Esophagus (tissue), 2 donors: ENCODE measurements at regions not wholly inside any gene's neighbourhood (a gene's known extent, or its start where the extent isn't known, plus 50 kb on each side); places are given as distances from the start of the nearest gene placed in this dataset.
"Not testable (repeated sequence)": the region's sequence is repeated elsewhere in the genome, so short reads cannot be mapped to it uniquely, and the experiment has no call there.

Experiments used
- H3K27ac ChIP-seq, 2 donors: one replicate each; pipeline ENCODE4 v1.5.1; 2013; ENCODE audit warnings: low read depth in 2 of 2, mild to moderate bottlenecking in 2 of 2, inconsistent platforms in 1 of 2, low read length in 1 of 2, moderate library complexity in 1 of 2
- H3K27me3 ChIP-seq, 2 donors: one replicate each; pipeline ENCODE4 v1.6.1; 2013; ENCODE audit warnings: low read length in 2 of 2, control low read depth in 1 of 2, mild to moderate bottlenecking in 1 of 2; ENCODE audit not compliant: insufficient read depth in 2 of 2, control insufficient read depth in 1 of 2
- H3K36me3 ChIP-seq, 2 donors: one replicate each; pipeline ENCODE4 v1.6.1; 2013; ENCODE audit warnings: low read length in 1 of 2; ENCODE audit not compliant: control insufficient read depth in 2 of 2, insufficient read depth in 2 of 2
- H3K4me1 ChIP-seq, 2 donors: one replicate each; pipeline ENCODE4 v1.6.1; 2013; ENCODE audit warnings: low read length in 1 of 2; ENCODE audit not compliant: control insufficient read depth in 2 of 2, insufficient read depth in 2 of 2
- H3K4me3 ChIP-seq, 2 donors: one replicate each; pipeline ENCODE4 v1.5.1; 2013; ENCODE audit warnings: low read length in 2 of 2, mild to moderate bottlenecking in 2 of 2, low read depth in 1 of 2, moderate library complexity in 1 of 2
- H3K9me3 ChIP-seq, 2 donors: one replicate each; pipeline ENCODE4 v1.6.1; 2013; ENCODE audit warnings: mild to moderate bottlenecking in 2 of 2, low read depth in 1 of 2, low read length in 1 of 2, moderate library complexity in 1 of 2; ENCODE audit not compliant: control insufficient read depth in 2 of 2, insufficient read depth in 1 of 2
- whole genome bisulfite sequencing, 2 donors: extraction: QIAGEN DNeasy Blood & Tissue Kit; methylation state at CpG; one replicate each; pipeline ENCODE4 v1.1.7; 2013; 5-methylcytosine and 5-hydroxymethylcytosine counted together
- donor health status: healthy with polysubstance abuse.
- donor health status: Bipolar disorder and iron deficiency.

- WGBS, 2 donors: 63 to 66% methylated on average over 5 of the region's 5 CpGs
- Histone ChIP-seq H3K27ac (no peak overlapping the region), H3K36me3 (no peaks in the 10 kb centered on the region), H3K27me3 (no peaks in the 10 kb centered on the region), H3K4me1 (no peaks in the 10 kb centered on the region), H3K4me3 (no peak overlapping the region), H3K9me3 (no peaks in the 10 kb centered on the region)
Measured at GRCh38 chr5:100402071-100402470, 133.1 kb upstream of the FAM174A start.

GRCh38 chr5:100401149-100401548, 134.0 kb upstream of the FAM174A start:
- Histone ChIP-seq H3K27ac (no peak overlapping the region), H3K4me1 (no peaks in the 10 kb centered on the region), H3K36me3 (no peaks in the 10 kb centered on the region), H3K4me3 (no peak overlapping the region), H3K9me3 (no peaks in the 10 kb centered on the region), H3K27me3 (no peaks in the 10 kb centered on the region)

- H3K4me1 ChIP-seq, H3K4me3 ChIP-seq, H3K27me3 ChIP-seq, H3K9me3 ChIP-seq, H3K36me3 ChIP-seq, H3K27ac ChIP-seq: not testable (repeated sequence)
- WGBS, 2 donors: 30 to 39% methylated on average over 3 of the region's 3 CpGs
Measured at GRCh38 chr5:100398815-100399214, 136.4 kb upstream of the FAM174A start.

- H3K27me3 ChIP-seq, H3K9me3 ChIP-seq, H3K4me3 ChIP-seq, H3K27ac ChIP-seq, H3K4me1 ChIP-seq, H3K36me3 ChIP-seq: not testable (repeated sequence)
- 80 to 93% methylated on average over 9 to 18 of the region's 19 CpGs for WGBS, 2 donors
Measured at GRCh38 chr5:100379254-100379858, 155.8 kb upstream of the FAM174A start.

GRCh38 chr5:100364757-100365478, 170.3 kb upstream of the FAM174A start:
- not testable (repeated sequence) for H3K27me3 ChIP-seq, H3K9me3 ChIP-seq, H3K4me3 ChIP-seq, H3K36me3 ChIP-seq, H3K4me1 ChIP-seq, H3K27ac ChIP-seq
- 32 to 34% methylated on average over 5 of the region's 5 CpGs for WGBS, 2 donors

GRCh38 chr5:100364343-100364742, 170.8 kb upstream of the FAM174A start:
- H3K9me3 ChIP-seq, H3K27ac ChIP-seq, H3K36me3 ChIP-seq, H3K4me3 ChIP-seq, H3K27me3 ChIP-seq, H3K4me1 ChIP-seq: not testable (repeated sequence)

GRCh38 chr5:100359998-100360397, 175.2 kb upstream of the FAM174A start:
- not testable (repeated sequence) for H3K27ac ChIP-seq, H3K4me1 ChIP-seq, H3K4me3 ChIP-seq, H3K9me3 ChIP-seq, H3K36me3 ChIP-seq, H3K27me3 ChIP-seq
- WGBS, 2 donors: no CpG with 5 or more reads among the region's 1 CpG

GRCh38 chr5:100346269-100346668, 188.9 kb upstream of the FAM174A start:
- not testable (repeated sequence) for H3K9me3 ChIP-seq, H3K27ac ChIP-seq, H3K27me3 ChIP-seq, H3K36me3 ChIP-seq, H3K4me1 ChIP-seq, H3K4me3 ChIP-seq
- WGBS, 2 donors: 52 to 63% methylated on average over 2 of the region's 2 CpGs

GRCh38 chr5:100341485-100341884, 193.7 kb upstream of the FAM174A start:
- H3K9me3 ChIP-seq, H3K27ac ChIP-seq, H3K27me3 ChIP-seq, H3K36me3 ChIP-seq, H3K4me1 ChIP-seq, H3K4me3 ChIP-seq: not testable (repeated sequence)
- no CpG with 5 or more reads among the region's 3 CpGs for WGBS, 2 donors

GRCh38 chr5:100322483-100322882, 212.7 kb upstream of the FAM174A start:
- no peaks in the 10 kb centered on the region for H3K27me3 ChIP-seq
- no peaks in the 10 kb centered on the region for H3K4me1 ChIP-seq
- H3K4me3 ChIP-seq: no peak overlapping the region
- H3K9me3 ChIP-seq: no peaks in the 10 kb centered on the region
- H3K36me3 ChIP-seq: no peaks in the 10 kb centered on the region
- WGBS, 2 donors: 72 to 73% methylated on average over 3 of the region's 3 CpGs
- no peak overlapping the region for H3K27ac ChIP-seq
